SU-DHL-6 (cell line): ENCODE measurements at regions not wholly inside any gene's neighbourhood (a gene's known extent, or its start where the extent isn't known, plus 50 kb on each side); places are given as distances from the start of the nearest gene placed in this dataset.
"Not testable (repeated sequence)": the region's sequence is repeated elsewhere in the genome, so short reads cannot be mapped to it uniquely, and the experiment has no call there.

ENCODE experiments used
- H2AFZ ChIP-seq: fragments of 200-600 bp; sonication (generic); 2 replicates; pipeline ENCODE4 v1.6.1; 2014; ENCODE audit warnings: low read depth, mild to moderate bottlenecking, moderate library complexity, mixed read lengths, antibody characterized with exemption, low read length; ENCODE audit not compliant: severe bottlenecking
- H3F3A ChIP-seq: fragments of 200-600 bp; shearing (Covaris generic); 2 replicates; pipeline ENCODE4 v1.6.0; 2016; ENCODE audit warnings: antibody characterized with exemption, mild to moderate bottlenecking; ENCODE audit not compliant: insufficient read depth
- H3K27ac ChIP-seq: fragments of 200-600 bp; sonication (generic); 2 replicates; pipeline ENCODE4 v1.5.1; 2016; ENCODE audit warnings: low read depth, mild to moderate bottlenecking, low read length, moderate library complexity, mixed read lengths
- H3K27me3 ChIP-seq: fragments of 200-600 bp; sonication (generic), shearing (Covaris generic); 2 replicates; pipeline ENCODE4 v1.6.0; 2014; ENCODE audit warnings: mild to moderate bottlenecking, low read length
- H3K36me3 ChIP-seq: fragments of 200-600 bp; sonication (generic); 2 replicates; pipeline ENCODE4 v1.6.1; 2014; ENCODE audit warnings: mild to moderate bottlenecking, low read length, mixed read lengths
- H3K4me2 ChIP-seq: fragments of 300-600, 200-600 bp; shearing (Covaris generic), sonication (generic); 2 replicates; pipeline ENCODE4 v1.6.0; 2014; ENCODE audit warnings: low read length, low read depth, mild to moderate bottlenecking; ENCODE audit not compliant: poor library complexity, severe bottlenecking
- H3K4me3 ChIP-seq: fragments of 200-600 bp; sonication (generic); 2 replicates; pipeline ENCODE4 v1.5.1; 2014; ENCODE audit warnings: antibody characterized with exemption, low read length, mild to moderate bottlenecking, mixed read lengths; ENCODE audit not compliant: insufficient read depth, poor library complexity, severe bottlenecking
- H3K79me2 ChIP-seq: fragments of 200-600 bp; sonication (generic); 2 replicates; pipeline ENCODE4 v1.6.1; 2014; ENCODE audit warnings: mild to moderate bottlenecking, low read length, moderate library complexity; ENCODE audit not compliant: insufficient read depth
- H3K9ac ChIP-seq: fragments of 200-600 bp; sonication (generic); 2 replicates; pipeline ENCODE4 v1.7.0; 2014; ENCODE audit warnings: mild to moderate bottlenecking, low read length
- H3K9me2 ChIP-seq: fragments of 200-600 bp; sonication (generic); replicated peaks from 2 replicates; pipeline ENCODE4 v1.6.1; 2014; ENCODE audit warnings: low read length; ENCODE audit not compliant: insufficient read depth
- H3K9me3 ChIP-seq: fragments of 200-600 bp; sonication (generic); 2 replicates; pipeline ENCODE4 v1.6.1; 2014; ENCODE audit warnings: low read length, mixed read lengths; ENCODE audit not compliant: insufficient read depth
- H4K20me1 ChIP-seq: fragments of 200-600 bp; sonication (generic); 2 replicates; pipeline ENCODE4 v1.6.1; 2014; ENCODE audit warnings: low read depth, mild to moderate bottlenecking, antibody characterized with exemption, low read length, moderate library complexity, mixed read lengths
- CTCF ChIP-seq: fragments of 200-600 bp; sonication (generic); IDR thresholded peaks from one replicate; pipeline ENCODE4 v1.5.1; 2017; ENCODE audit warnings: antibody characterized with exemption, mild to moderate bottlenecking, low read length, moderate library complexity; ENCODE audit not compliant: insufficient read depth, poor library complexity, severe bottlenecking
- EZH2phosphoT487 ChIP-seq: fragments of 200-600 bp; sonication (generic), shearing (Covaris generic); conservative IDR thresholded peaks from 2 replicates; pipeline ENCODE4 v1.6.1; 2018; ENCODE audit warnings: mild to moderate bottlenecking, antibody characterized with exemption, low read length, moderate library complexity, mixed read lengths

DNA sequence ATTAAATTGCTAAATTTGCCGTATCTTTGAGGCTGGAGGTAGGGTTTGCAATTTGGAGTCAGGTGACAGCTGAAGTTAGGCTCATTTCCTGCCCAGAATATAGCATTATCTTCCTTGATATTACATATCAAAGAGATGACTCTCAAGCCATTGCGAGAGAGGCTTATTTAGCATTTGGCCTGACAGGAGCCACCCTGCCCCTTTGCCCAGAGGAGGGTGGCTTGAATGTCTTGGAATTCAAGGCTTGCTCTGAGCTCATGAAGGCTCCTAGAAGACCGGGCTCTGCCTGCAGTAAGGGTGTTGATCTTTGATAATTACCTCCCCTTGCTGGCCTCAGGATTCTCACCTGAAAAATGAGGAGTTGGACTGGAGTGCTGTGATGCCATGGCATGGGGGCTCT is 251.4 kb upstream of the C2CD4B start:
- Histone ChIP-seq H4K20me1 (no peaks in the 10 kb centered on the region), H2AFZ (no peak overlapping the region), H3K36me3 (no peaks in the 10 kb centered on the region), H3K4me3 (no peak overlapping the region), H3K27ac (no peak overlapping the region), H3K9ac (no peak overlapping the region), H3K4me2 (no peak overlapping the region), H3K9me3 (no peaks in the 10 kb centered on the region), H3K9me2 (no peaks in the 10 kb centered on the region), H3K79me2 (no peaks in the 10 kb centered on the region), H3F3A (no peaks in the 10 kb centered on the region), H3K27me3 (no peaks in the 10 kb centered on the region)
- TF ChIP-seq CTCF = no peak
- TF ChIP-seq EZH2phosphoT487 = no peak

DNA sequence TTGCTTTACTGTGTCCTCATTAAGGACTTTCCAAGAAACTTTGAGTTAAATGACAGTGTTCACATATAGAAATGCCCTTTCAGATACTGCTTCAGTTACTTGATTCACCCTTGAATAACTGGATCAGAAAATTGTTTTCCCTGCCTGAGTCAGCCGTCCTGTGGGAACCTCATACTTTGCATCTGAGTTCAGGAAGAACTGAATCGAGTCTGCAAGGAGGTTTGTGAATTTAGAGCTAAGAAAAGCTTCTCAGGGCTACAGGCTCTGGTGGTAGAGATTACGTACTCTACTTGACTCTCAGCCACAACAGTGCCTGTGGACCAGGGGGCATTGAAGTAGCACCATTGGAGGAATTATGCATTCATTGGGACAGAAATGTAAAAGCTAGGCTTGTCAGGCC is 252.4 kb upstream of the C2CD4B start:
- no peaks in the 10 kb centered on the region for H3K36me3 ChIP-seq
- TF ChIP-seq EZH2phosphoT487 = no peak
- no peak for TF ChIP-seq CTCF
- H3K4me3 ChIP-seq = no peak overlapping the region
- no peak overlapping the region for H3K4me2 ChIP-seq
- H3K79me2 ChIP-seq = no peaks in the 10 kb centered on the region
- H3K27me3 ChIP-seq = no peaks in the 10 kb centered on the region
- H3K9me2 ChIP-seq = no peaks in the 10 kb centered on the region
- H2AFZ ChIP-seq = no peak overlapping the region
- no peaks in the 10 kb centered on the region for H3F3A ChIP-seq
- no peaks in the 10 kb centered on the region for H4K20me1 ChIP-seq
- no peak overlapping the region for H3K9ac ChIP-seq
- H3K27ac ChIP-seq = no peak overlapping the region
- no peaks in the 10 kb centered on the region for H3K9me3 ChIP-seq

GRCh38 chr15:62418496-62418895 is 253.4 kb upstream of the C2CD4B start:
- not testable (repeated sequence) for H3K9me2 ChIP-seq, H3K36me3 ChIP-seq, H3K9ac ChIP-seq, H3K4me3 ChIP-seq, H4K20me1 ChIP-seq, H3K4me2 ChIP-seq, H2AFZ ChIP-seq, H3K27ac ChIP-seq, H3F3A ChIP-seq, H3K9me3 ChIP-seq, H3K79me2 ChIP-seq, H3K27me3 ChIP-seq

DNA sequence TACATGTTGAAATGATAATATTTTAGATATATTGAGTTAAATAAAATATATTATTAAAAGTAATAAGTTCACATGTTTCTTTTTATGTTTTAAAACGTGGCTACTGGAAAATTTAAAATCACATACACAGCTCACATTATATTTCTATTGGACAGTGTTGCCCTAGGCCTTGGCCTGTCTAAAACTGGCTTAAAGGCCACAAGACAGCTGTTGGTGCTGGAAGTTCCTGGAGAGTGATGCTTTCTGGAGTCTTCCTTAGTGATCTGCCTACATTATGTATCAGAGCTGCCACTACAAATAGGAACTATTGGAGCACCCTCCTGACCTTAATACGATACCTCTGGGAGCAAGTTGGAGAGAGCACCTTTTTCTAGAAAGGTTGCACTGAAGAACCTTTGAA is 254.1 kb upstream of the C2CD4B start:
- no peaks in the 10 kb centered on the region for H4K20me1 ChIP-seq
- H3K4me2 ChIP-seq = no peak overlapping the region
- no peak overlapping the region for H3K4me3 ChIP-seq
- no peaks in the 10 kb centered on the region for H3K79me2 ChIP-seq
- no peaks in the 10 kb centered on the region for H3F3A ChIP-seq
- no peak overlapping the region for H3K9ac ChIP-seq
- H3K9me3 ChIP-seq = no peaks in the 10 kb centered on the region
- no peak for TF ChIP-seq CTCF
- TF ChIP-seq EZH2phosphoT487 = no peak
- no peaks in the 10 kb centered on the region for H3K36me3 ChIP-seq
- H2AFZ ChIP-seq = no peak overlapping the region
- H3K27me3 ChIP-seq = no peaks in the 10 kb centered on the region
- H3K9me2 ChIP-seq = no peaks in the 10 kb centered on the region
- no peak overlapping the region for H3K27ac ChIP-seq

DNA sequence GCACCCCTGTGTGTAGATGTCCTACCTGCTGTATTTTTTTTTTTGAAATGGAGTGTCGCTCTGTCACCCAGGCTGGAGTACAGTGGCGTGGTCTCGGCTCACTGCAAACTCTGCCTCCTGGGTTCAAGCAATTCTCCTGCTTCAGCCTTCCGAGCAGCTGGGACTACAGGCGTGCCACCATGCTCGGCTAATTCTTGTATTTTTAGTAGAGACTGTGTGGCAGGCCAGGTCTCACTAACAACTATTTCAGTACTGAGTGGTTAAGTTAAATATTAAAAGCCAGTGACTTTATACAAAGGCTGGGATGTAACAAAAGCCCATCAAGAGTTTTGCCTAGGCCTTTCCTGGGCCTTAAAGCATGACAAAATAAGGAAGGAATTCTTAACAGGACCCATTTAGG is 255.3 kb upstream of the C2CD4B start:
- H3K9ac ChIP-seq, H3K4me2 ChIP-seq, H3K79me2 ChIP-seq, H2AFZ ChIP-seq, H3K4me3 ChIP-seq, H3K27me3 ChIP-seq, H3K27ac ChIP-seq, H3K36me3 ChIP-seq, H4K20me1 ChIP-seq, H3K9me3 ChIP-seq, H3K9me2 ChIP-seq, H3F3A ChIP-seq: not testable (repeated sequence)
